Endothelial cell (in vitro differentiated cells): ENCODE measurements at regions not wholly inside any gene's neighbourhood (a gene's known extent, or its start where the extent isn't known, plus 50 kb on each side); places are given as distances from the start of the nearest gene placed in this dataset.

Experiments used
- DNase-seq: peaks from one replicate; pipeline ENCODE4 v3.0.0; 2021; ENCODE audit warnings: low spot score
- H3K27ac Mint-ChIP-seq: one replicate; pipeline ENCODE4 v1.8.0; 2021; ENCODE audit warnings: mixed read lengths, inconsistent platforms; ENCODE audit not compliant: unreplicated experiment
- H3K27me3 Mint-ChIP-seq: one replicate; pipeline ENCODE4 v1.8.0; 2021; ENCODE audit warnings: mild to moderate bottlenecking, moderate library complexity, mixed read lengths, inconsistent platforms; ENCODE audit not compliant: unreplicated experiment
- H3K36me3 Mint-ChIP-seq: one replicate; pipeline ENCODE4 v1.8.0; 2021; ENCODE audit warnings: mild to moderate bottlenecking, low read depth, mixed read lengths, inconsistent platforms; ENCODE audit not compliant: unreplicated experiment
- H3K4me1 Mint-ChIP-seq: one replicate; pipeline ENCODE4 v1.8.0; 2021; ENCODE audit warnings: mild to moderate bottlenecking, mixed read lengths, inconsistent platforms; ENCODE audit not compliant: unreplicated experiment
- H3K4me3 Mint-ChIP-seq: one replicate; pipeline ENCODE4 v1.8.0; 2021; ENCODE audit warnings: mild to moderate bottlenecking, mixed read lengths, inconsistent platforms; ENCODE audit not compliant: unreplicated experiment
- H3K9me3 Mint-ChIP-seq: one replicate; pipeline ENCODE4 v1.8.0; 2021; ENCODE audit warnings: mixed read lengths, inconsistent platforms; ENCODE audit not compliant: unreplicated experiment
- TF ChIP-seq, protein P1 (sequence below): fragments of 200-600 bp; sonication (generic); IDR thresholded peaks from one replicate; pipeline ENCODE4 v1.5.0; 2021; ENCODE audit warnings: antibody characterized with exemption; ENCODE audit not compliant: unreplicated experiment

DNA sequence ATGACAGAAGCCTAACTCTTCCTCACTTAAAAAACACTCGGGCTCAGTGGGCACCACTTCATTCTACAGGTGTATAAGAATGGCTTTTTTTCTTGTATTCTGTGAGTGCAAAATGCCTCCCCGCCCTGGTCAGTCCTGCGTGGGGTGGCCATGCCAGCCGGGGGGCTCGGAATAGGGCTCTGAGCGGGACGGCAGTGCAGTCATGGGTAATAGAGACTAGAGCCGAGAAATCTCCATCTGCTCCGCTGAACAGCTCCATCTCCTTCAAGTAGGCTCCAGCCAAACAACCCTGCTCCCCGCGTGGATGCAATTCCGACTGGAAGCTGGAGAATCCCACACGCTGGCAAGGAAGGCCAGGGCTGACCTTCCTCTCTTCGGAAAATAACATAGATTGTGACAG lies 317.0 kb upstream of the IRX4 start:
- peaks cover 4% of the 10 kb centered on the region for H3K36me3 Mint-ChIP-seq
- H3K27me3 Mint-ChIP-seq: peaks cover 1% of the 10 kb centered on the region
- TF ChIP-seq, protein P1, sequence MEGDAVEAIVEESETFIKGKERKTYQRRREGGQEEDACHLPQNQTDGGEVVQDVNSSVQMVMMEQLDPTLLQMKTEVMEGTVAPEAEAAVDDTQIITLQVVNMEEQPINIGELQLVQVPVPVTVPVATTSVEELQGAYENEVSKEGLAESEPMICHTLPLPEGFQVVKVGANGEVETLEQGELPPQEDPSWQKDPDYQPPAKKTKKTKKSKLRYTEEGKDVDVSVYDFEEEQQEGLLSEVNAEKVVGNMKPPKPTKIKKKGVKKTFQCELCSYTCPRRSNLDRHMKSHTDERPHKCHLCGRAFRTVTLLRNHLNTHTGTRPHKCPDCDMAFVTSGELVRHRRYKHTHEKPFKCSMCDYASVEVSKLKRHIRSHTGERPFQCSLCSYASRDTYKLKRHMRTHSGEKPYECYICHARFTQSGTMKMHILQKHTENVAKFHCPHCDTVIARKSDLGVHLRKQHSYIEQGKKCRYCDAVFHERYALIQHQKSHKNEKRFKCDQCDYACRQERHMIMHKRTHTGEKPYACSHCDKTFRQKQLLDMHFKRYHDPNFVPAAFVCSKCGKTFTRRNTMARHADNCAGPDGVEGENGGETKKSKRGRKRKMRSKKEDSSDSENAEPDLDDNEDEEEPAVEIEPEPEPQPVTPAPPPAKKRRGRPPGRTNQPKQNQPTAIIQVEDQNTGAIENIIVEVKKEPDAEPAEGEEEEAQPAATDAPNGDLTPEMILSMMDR: no peak
- H3K4me1 Mint-ChIP-seq: no peaks in the 10 kb centered on the region
- DNase-seq: no peak
- H3K27ac Mint-ChIP-seq: no peak overlapping the region
- peaks cover 5% of the 10 kb centered on the region for H3K9me3 Mint-ChIP-seq
- H3K4me3 Mint-ChIP-seq: no peak overlapping the region

DNA sequence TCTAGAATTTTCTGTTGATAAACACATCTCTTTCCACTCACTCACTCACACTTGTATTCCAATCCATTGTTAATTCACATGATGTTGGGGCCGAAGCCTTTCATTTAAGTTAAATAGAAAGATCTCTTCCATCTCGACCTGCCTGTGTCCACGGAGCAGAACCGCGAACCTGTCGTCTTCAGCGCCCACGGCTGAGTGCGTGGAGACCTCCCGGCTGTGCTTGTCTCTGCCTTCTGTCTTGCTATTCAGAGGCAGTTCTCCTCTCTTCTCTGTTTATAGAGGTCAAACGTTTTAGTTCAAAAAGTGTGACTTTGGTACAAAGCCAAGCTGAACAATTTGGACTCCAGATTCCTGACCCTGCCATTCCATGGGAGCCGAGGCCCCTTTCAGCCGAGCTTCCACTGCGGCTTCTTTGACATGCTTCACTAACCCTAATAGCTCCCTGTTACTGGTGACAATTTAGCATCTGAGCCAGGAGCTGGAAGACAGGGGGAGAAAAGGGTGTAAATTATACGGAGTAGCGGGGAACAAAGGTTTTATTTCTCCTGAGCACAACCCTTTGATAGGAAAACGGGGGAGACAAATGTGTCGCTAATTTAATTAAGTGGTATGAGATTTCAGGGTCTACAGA lies 314.4 kb upstream of the IRX4 start:
- Mint-ChIP-seq H3K27ac (no peak overlapping the region), H3K4me1 (no peaks in the 10 kb centered on the region), H3K9me3 (peaks cover 5% of the 10 kb centered on the region), H3K4me3 (no peak overlapping the region), H3K27me3 (peaks cover 1% of the 10 kb centered on the region), H3K36me3 (peaks cover 4% of the 10 kb centered on the region)
- TF ChIP-seq, protein P1: no peak
- no peak for DNase-seq

DNA sequence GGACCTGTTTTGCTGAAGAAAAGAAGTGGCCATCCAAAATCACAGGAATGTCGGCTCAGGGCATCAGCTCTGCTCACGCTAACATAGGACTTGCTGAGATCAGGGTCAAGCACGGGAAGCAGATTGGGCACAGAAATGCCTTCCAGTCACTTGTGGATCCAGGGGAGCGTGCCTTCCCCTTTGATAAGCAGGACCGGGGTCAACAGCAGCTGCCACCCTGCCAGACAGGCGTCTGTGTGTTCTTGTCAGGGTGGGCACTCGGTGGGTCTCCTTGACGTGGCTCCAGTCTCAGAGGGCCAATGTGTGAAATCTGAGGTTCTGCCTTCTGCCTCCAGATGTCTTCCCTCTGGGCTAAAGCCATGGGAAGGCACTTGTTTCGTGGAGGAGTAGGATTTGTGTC lies 313.7 kb upstream of the IRX4 start:
- no peak overlapping the region for H3K27ac Mint-ChIP-seq
- peaks cover 4% of the 10 kb centered on the region for H3K36me3 Mint-ChIP-seq
- TF ChIP-seq, protein P1: no peak
- no peaks in the 10 kb centered on the region for H3K4me1 Mint-ChIP-seq
- peaks cover 1% of the 10 kb centered on the region for H3K27me3 Mint-ChIP-seq
- no peak for DNase-seq
- no peak overlapping the region for H3K4me3 Mint-ChIP-seq
- H3K9me3 Mint-ChIP-seq: peaks cover 5% of the 10 kb centered on the region

DNA sequence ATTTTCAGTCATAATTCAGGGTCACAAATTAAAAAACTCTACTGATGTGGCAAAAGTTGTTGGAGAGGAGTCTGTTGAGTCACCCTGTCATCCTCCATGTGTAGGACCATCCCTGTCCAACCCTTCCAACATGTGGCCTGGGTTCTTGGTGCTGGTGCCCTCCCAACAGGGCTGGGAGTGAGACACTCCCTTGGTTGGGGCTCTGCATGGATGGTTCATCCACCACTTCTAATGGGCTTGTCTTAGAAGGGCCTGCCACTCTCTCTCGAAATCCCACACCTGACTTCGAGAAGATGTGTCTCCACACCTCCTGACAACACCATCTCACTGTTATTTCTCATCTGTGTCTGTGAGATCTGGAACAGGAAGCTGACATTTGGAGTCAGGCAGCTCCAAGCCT lies 312.2 kb upstream of the IRX4 start:
- Mint-ChIP-seq H3K36me3 (peaks cover 4% of the 10 kb centered on the region), H3K4me1 (no peaks in the 10 kb centered on the region), H3K9me3 (peaks cover 5% of the 10 kb centered on the region), H3K27me3 (peaks cover 1% of the 10 kb centered on the region), H3K27ac (no peak overlapping the region), H3K4me3 (no peak overlapping the region)
- TF ChIP-seq, protein P1: no peak
- no peak for DNase-seq

DNA sequence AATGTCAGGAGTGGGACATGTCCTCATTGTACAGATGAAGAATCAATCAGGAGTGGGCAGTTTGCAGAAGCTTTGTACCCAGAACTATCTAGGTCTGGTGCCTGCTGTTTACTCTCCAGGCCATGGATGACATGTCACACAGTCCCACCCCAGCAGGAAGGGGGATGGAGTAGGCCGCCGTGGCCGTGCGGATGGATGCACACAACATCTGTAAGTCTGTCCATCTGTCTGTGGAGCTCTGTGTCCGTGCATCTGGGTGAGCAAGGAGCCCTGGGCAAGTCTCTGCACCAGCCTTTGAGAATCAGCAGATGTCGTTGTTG lies 311.5 kb upstream of the IRX4 start:
- H3K4me1 Mint-ChIP-seq: no peaks in the 10 kb centered on the region
- DNase-seq: no peak
- peaks cover 4% of the 10 kb centered on the region for H3K36me3 Mint-ChIP-seq
- no peak overlapping the region for H3K27ac Mint-ChIP-seq
- H3K4me3 Mint-ChIP-seq: no peak overlapping the region
- TF ChIP-seq, protein P1: no peak
- peaks cover 5% of the 10 kb centered on the region for H3K9me3 Mint-ChIP-seq
- peaks cover 1% of the 10 kb centered on the region for H3K27me3 Mint-ChIP-seq
